ENCODE measurements at regions not wholly inside any gene's neighbourhood (a gene's known extent, or its start where the extent isn't known, plus 50 kb on each side); places are given as distances from the start of the nearest gene placed in this dataset.
A peak's percentile ranks its signal among the peaks of the same experiment; 100 is the strongest.

- peak in 1 of 2 donors; percentile 6 for DNase-seq (ENCODE audit: low read depth in 2 of 2)
- H3K4me3 ChIP-seq (replicated peaks in 1 of 2; ENCODE audit: low read depth in 2 of 2, low read length in 2 of 2) = no peak overlapping the region
- no peak for TF ChIP-seq CTCF (IDR thresholded peaks at IDR 0.05; ENCODE audit: low read depth, low read length)
Observed at GRCh38 chr7:26060733-26061677, 91.0 kb upstream of the NFE2L3 start.

GRCh38 chr7:26061678-26062603 lies 90.1 kb upstream of the NFE2L3 start:
- TF ChIP-seq CTCF (IDR thresholded peaks at IDR 0.05; ENCODE audit: low read depth, low read length) = peak; percentile 75
- DNase-seq (ENCODE audit: low read depth in 2 of 2) = peak; percentile 36 to 54
- no peak overlapping the region for H3K4me3 ChIP-seq (replicated peaks in 1 of 2; ENCODE audit: low read depth in 2 of 2, low read length in 2 of 2)

GRCh38 chr7:26065652-26066051 lies 86.3 kb upstream of the NFE2L3 start:
- no peak for DNase-seq (ENCODE audit: low read depth in 2 of 2)
- no peak for TF ChIP-seq CTCF (IDR thresholded peaks at IDR 0.05; ENCODE audit: low read depth, low read length)

DNA sequence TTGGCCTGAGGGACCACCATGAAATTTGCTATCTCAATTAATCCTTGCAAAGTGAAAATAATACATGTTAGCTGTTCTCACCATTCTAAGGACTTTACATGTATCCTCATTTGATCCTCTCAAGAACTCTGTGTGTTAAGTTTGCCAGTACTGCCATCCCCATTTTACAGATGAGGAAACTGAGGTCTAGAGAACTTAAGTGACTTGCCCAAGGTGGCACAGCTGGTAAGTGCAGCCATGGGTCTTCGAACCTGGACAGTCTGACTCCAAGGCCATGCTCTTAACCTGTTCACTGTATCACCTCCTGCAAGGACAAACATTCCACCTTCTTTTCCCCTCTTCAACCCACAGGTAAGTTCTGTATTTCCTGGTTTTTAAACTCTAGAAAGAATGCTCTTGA lies 85.3 kb upstream of the NFE2L3 start:
- no peak for TF ChIP-seq CTCF (IDR thresholded peaks at IDR 0.05; ENCODE audit: low read depth, low read length)
- no peak overlapping the region for H3K4me3 ChIP-seq (replicated peaks in 1 of 2; ENCODE audit: low read depth in 2 of 2, low read length in 2 of 2)
- no peak for DNase-seq (ENCODE audit: low read depth in 2 of 2)

More at GRCh38 chr7:26065652-26066051, 86.3 kb upstream of the NFE2L3 start:
- H3K4me3 ChIP-seq (replicated peaks in 1 of 2; ENCODE audit: low read depth in 2 of 2, low read length in 2 of 2) = no peak overlapping the region

DNA sequence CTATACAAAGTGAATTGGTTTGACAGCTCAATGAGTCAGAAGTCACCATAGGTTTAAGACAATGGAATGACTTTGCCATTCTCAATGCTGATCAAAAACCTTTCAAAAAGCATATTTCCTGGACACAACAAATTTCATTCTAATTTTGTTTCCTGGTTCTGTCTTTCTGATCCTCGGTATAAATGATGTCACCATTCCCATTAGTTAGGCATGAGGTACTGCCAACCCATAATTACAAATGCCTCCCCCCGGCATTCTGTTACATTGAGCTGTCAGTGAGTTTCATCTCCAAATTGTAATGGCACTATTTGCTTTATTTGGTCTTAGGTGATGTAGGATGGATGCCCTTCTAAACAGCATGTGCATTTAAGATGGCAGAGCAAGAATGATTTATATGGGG lies 81.7 kb upstream of the NFE2L3 start:
- H3K4me3 ChIP-seq (replicated peaks in 1 of 2; ENCODE audit: low read depth in 2 of 2, low read length in 2 of 2) = no peak overlapping the region
- no peak for DNase-seq (ENCODE audit: low read depth in 2 of 2)
- TF ChIP-seq CTCF (IDR thresholded peaks at IDR 0.05; ENCODE audit: low read depth, low read length) = no peak

- H3K4me3 ChIP-seq (replicated peaks in 1 of 2; ENCODE audit: low read depth in 2 of 2, low read length in 2 of 2) = no peak overlapping the region
- no peak for DNase-seq (ENCODE audit: low read depth in 2 of 2)
- TF ChIP-seq CTCF (IDR thresholded peaks at IDR 0.05; ENCODE audit: low read depth, low read length) = no peak
Observed at GRCh38 chr7:26071622-26072456, 80.2 kb upstream of the NFE2L3 start.
